ENCODE measurements at regions not wholly inside any gene's neighbourhood (a gene's known extent, or its start where the extent isn't known, plus 50 kb on each side); places are given as distances from the start of the nearest gene placed in this dataset.

DNA sequence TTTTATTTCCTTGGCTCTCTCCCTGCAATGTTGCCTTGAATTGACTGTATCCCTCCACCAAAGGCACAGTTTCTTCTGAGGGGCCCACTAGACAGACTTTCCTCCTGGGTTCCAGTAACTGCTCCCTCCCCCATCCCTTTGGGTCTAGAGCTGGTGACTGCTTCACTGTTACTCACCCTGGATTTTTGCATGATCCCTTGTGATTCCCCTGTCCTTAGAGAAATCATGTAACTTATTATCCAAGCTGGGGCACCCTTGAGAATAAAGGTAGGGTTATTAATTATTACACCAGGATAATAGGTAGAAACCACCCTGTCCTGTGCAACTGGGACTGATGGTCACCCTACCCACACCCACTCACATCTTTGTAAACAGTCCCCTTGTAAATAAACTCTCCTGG is 67.5 kb upstream of the FYN start:
- TF ChIP-seq CTCF (IDR thresholded peaks at IDR 0.05): no peak
- no peak for TF ChIP-seq POLR2A (IDR thresholded peaks at IDR 0.05)

Data from testis (tissue), 2 donors.